Gastroesophageal sphincter (tissue), 4 donors: ENCODE measurements at regions not wholly inside any gene's neighbourhood (a gene's known extent, or its start where the extent isn't known, plus 50 kb on each side); places are given as distances from the start of the nearest gene placed in this dataset.
"Not testable (repeated sequence)": the region's sequence is repeated elsewhere in the genome, so short reads cannot be mapped to it uniquely, and the experiment has no call there.

ENCODE experiments used
- ATAC-seq: fragments of 150-250 bp; one replicate; pipeline ENCODE4 v1.9.1; 2016; ENCODE audit warnings: mild to moderate bottlenecking, moderate library complexity
- H3K27ac ChIP-seq, 4 donors: fragments of 200-600 bp; sonication (generic) in 3 of 4; 1 replicate in 3 of 4; 2 replicates in 1 of 4; pipeline ENCODE4 v1.5.1; 2016 to 2019
- H3K27me3 ChIP-seq: fragments of 200-600 bp; sonication (generic); one replicate; pipeline ENCODE4 v1.5.1; 2019
- H3K36me3 ChIP-seq, 2 donors: fragments of 200-600 bp; sonication (generic); one replicate each; pipeline ENCODE4 v1.5.1; 2019; ENCODE audit warnings: control low read depth in 1 of 2
- H3K4me1 ChIP-seq, 3 donors: fragments of 200-600 bp; sonication (generic); 1 replicate in 2 of 3; 2 replicates in 1 of 3; pipeline ENCODE4 v1.5.1; 2016 to 2019; ENCODE audit warnings: control low read depth in 2 of 3
- H3K4me3 ChIP-seq, 2 donors: fragments of 200-600 bp; sonication (generic); one replicate each; pipeline ENCODE4 v1.5.1; 2019; ENCODE audit warnings: mild to moderate bottlenecking in 1 of 2, moderate library complexity in 1 of 2
- H3K9me3 ChIP-seq, 3 donors: fragments of 200-600 bp; sonication (generic); one replicate each; pipeline ENCODE4 v1.5.1; 2017 to 2019; ENCODE audit warnings: control low read depth in 2 of 3
- CTCF ChIP-seq, 4 experiments: fragments of 200-600 bp in 2 of 4; fragments of 450-650 bp in 2 of 4; sonication (generic) in 1 of 4; IDR thresholded peaks; one replicate each; pipeline ENCODE4 v1.5.1; 2017 to 2019; ENCODE audit warnings: antibody characterized with exemption in 4 of 4, mild to moderate bottlenecking in 2 of 4, moderate library complexity in 2 of 4
- EP300 ChIP-seq: sonication (generic); formaldehyde crosslinking; IDR thresholded peaks from one replicate; pipeline ENCODE4 v1.6.1; 2017; ENCODE audit warnings: antibody characterized with exemption, mild to moderate bottlenecking
- POLR2A ChIP-seq, 2 donors: fragments of 450-650 bp; IDR thresholded peaks; one replicate each; pipeline ENCODE4 v1.6.1; 2017; ENCODE audit warnings: antibody characterized with exemption in 2 of 2, mild to moderate bottlenecking in 2 of 2, moderate library complexity in 1 of 2
- POLR2AphosphoS5 ChIP-seq: sonication (generic); formaldehyde crosslinking; IDR thresholded peaks from one replicate; pipeline ENCODE4 v1.6.1; 2017; ENCODE audit warnings: antibody characterized with exemption
- WGBS, 2 donors: methylation state at CpG; one replicate each; pipeline ENCODE4 v1.1.5; 2018; ENCODE audit warnings: low coverage in 1 of 2; 5-methylcytosine and 5-hydroxymethylcytosine counted together

GRCh38 chr1:157460381-157460780 is 91.9 kb downstream of the FCRL5 start:
- H3K9me3 ChIP-seq: no peaks in the 10 kb centered on the region
- no peak overlapping the region for H3K27ac ChIP-seq
- no peak for ATAC-seq
- H3K36me3 ChIP-seq: no peaks in the 10 kb centered on the region
- 71 to 73% methylated on average over 1 of the region's 1 CpG for WGBS, 2 donors
- no peak for TF ChIP-seq POLR2A (IDR thresholded peaks at IDR 0.05)
- TF ChIP-seq POLR2AphosphoS5: no peak
- TF ChIP-seq CTCF (IDR thresholded peaks at IDR 0.05): no peak
- no peak for TF ChIP-seq EP300
- H3K4me3 ChIP-seq: no peak overlapping the region
- H3K4me1 ChIP-seq: no peaks in the 10 kb centered on the region
- H3K27me3 ChIP-seq: peaks cover 8% of the 10 kb centered on the region

GRCh38 chr1:157457279-157457678 is 95.0 kb downstream of the FCRL5 start:
- Histone ChIP-seq H3K27ac (no peak overlapping the region), H3K27me3 (peaks cover 8% of the 10 kb centered on the region), H3K4me3 (no peak overlapping the region), H3K9me3 (no peaks in the 10 kb centered on the region), H3K36me3 (no peaks in the 10 kb centered on the region), H3K4me1 (no peaks in the 10 kb centered on the region)
- no peak for ATAC-seq
- 66 to 79% methylated on average over 3 of the region's 3 CpGs for WGBS, 2 donors
- TF ChIP-seq POLR2A (IDR thresholded peaks at IDR 0.05) (no peak), EP300 (no peak), POLR2AphosphoS5 (no peak), CTCF (IDR thresholded peaks at IDR 0.05) (no peak)

- ATAC-seq: no peak
- Histone ChIP-seq H3K27me3 (peaks cover 8% of the 10 kb centered on the region), H3K4me3 (no peak overlapping the region), H3K4me1 (no peaks in the 10 kb centered on the region), H3K9me3 (no peaks in the 10 kb centered on the region), H3K36me3 (no peaks in the 10 kb centered on the region), H3K27ac (no peak overlapping the region)
- TF ChIP-seq POLR2A (IDR thresholded peaks at IDR 0.05): no peak
- 0 to 10% methylated on average over 1 of the region's 1 CpG for WGBS, 2 donors
Measured at GRCh38 chr1:157455318-157455717, 97.0 kb downstream of the FCRL5 start.

GRCh38 chr1:157450106-157450505 is 102.2 kb downstream of the FCRL5 start:
- Histone ChIP-seq H3K9me3 (no peaks in the 10 kb centered on the region), H3K27ac (no peak overlapping the region)

GRCh38 chr1:157448636-157449035 is 103.7 kb downstream of the FCRL5 start:
- Histone ChIP-seq H3K36me3 (no peaks in the 10 kb centered on the region), H3K27ac (no peak overlapping the region), H3K9me3 (no peaks in the 10 kb centered on the region), H3K4me1 (no peaks in the 10 kb centered on the region), H3K4me3 (no peak overlapping the region), H3K27me3 (no peaks in the 10 kb centered on the region)
- ATAC-seq: no peak
- TF ChIP-seq POLR2A (IDR thresholded peaks at IDR 0.05): no peak

More at GRCh38 chr1:157450106-157450505, 102.2 kb downstream of the FCRL5 start:
- no peak for ATAC-seq
- H3K36me3 ChIP-seq: no peaks in the 10 kb centered on the region
- H3K27me3 ChIP-seq: no peaks in the 10 kb centered on the region
- TF ChIP-seq POLR2AphosphoS5 (no peak), POLR2A (IDR thresholded peaks at IDR 0.05) (no peak), EP300 (no peak), CTCF (IDR thresholded peaks at IDR 0.05) (no peak)
- WGBS, 2 donors: 100% methylated on average over 2 of the region's 2 CpGs; no CpG with 5 or more reads in 1 of the 2 donors
- no peaks in the 10 kb centered on the region for H3K4me1 ChIP-seq
- no peak overlapping the region for H3K4me3 ChIP-seq

GRCh38 chr1:157446356-157446755 is 106.0 kb downstream of the FCRL5 start:
- WGBS, 2 donors: no CpG with 5 or more reads among the region's 31 CpGs
- H3K27ac ChIP-seq, ATAC-seq, H3K9me3 ChIP-seq, H3K4me1 ChIP-seq, H3K4me3 ChIP-seq, H3K27me3 ChIP-seq, H3K36me3 ChIP-seq: not testable (repeated sequence)

- H3K4me1 ChIP-seq, H3K36me3 ChIP-seq, H3K9me3 ChIP-seq, H3K27me3 ChIP-seq, ATAC-seq, H3K4me3 ChIP-seq, H3K27ac ChIP-seq: not testable (repeated sequence)
- 89 to 94% methylated on average over 3 to 9 of the region's 15 CpGs for WGBS, 2 donors
Measured at GRCh38 chr1:157445616-157446140, 106.6 kb downstream of the FCRL5 start.
